ENCODE measurements at regions not wholly inside any gene's neighbourhood (a gene's known extent, or its start where the extent isn't known, plus 50 kb on each side); places are given as distances from the start of the nearest gene placed in this dataset.

DNA sequence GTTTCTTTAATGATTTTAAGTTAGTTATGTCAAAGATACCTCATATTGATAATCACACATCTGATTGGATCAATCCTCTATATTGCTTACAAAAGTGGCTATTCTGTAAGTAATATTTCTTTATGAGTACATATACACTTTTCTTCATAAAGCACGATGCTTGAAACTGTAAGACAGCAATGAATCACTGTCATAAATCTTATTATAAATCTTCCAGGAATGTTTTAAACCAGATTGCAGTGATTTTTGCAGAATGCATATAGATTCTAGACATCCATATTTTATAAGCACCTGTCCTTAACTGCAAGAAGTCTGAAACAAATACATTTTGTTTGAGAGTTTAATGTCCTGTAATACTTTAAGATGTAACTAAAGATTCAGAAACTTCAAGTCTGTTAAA lies 367.0 kb upstream of the FANCL start:
- TF ChIP-seq ZNF274 (IDR thresholded peaks at IDR 0.05; ENCODE audit: low read depth, low read length) (no peak), YY1 (IDR thresholded peaks at IDR 0.05; ENCODE audit: insufficient read depth, insufficient read length) (no peak), SUZ12 (IDR thresholded peaks at IDR 0.05; ENCODE audit: extremely low read depth, insufficient read depth, insufficient read length) (no peak)
- Histone ChIP-seq H3K9ac (ENCODE audit: insufficient read length, low read depth) (no peak overlapping the region), H3K4me3 (ENCODE audit: insufficient read length, low read depth) (no peak overlapping the region), H3K4me1 (ENCODE audit: insufficient read depth, insufficient read length) (no peaks in the 10 kb centered on the region), H3K36me3 (ENCODE audit: insufficient read depth, insufficient read length, low read length) (no peaks in the 10 kb centered on the region), H3K9me3 (ENCODE audit: insufficient read depth, low read length) (no peaks in the 10 kb centered on the region), H3K27me3 (ENCODE audit: insufficient read depth, insufficient read length) (no peaks in the 10 kb centered on the region)
- no peak for DNase-seq (ENCODE audit: low read depth, low spot score)

DNA sequence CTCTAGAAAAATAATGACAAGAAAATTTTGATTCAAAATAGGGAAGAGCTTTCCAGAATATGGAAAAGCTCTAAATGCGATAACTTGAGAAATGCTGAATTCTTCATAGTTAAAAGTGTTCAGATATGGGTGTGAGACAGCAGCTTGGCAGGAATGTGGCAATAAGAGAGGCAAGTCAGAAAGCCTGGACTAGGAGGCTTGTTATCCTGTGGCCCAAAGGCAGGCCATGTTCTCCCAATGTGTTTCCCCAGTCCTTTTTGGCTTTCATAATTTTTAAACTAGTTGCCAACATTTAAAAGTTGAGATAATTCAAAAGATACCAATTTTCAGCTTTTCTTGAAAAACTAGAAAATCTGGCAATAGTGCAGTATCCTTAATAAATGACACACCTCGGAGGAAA lies 366.3 kb upstream of the FANCL start:
- no peaks in the 10 kb centered on the region for H3K4me1 ChIP-seq (ENCODE audit: insufficient read depth, insufficient read length)
- TF ChIP-seq ZNF274 (IDR thresholded peaks at IDR 0.05; ENCODE audit: low read depth, low read length) = no peak
- no peak for TF ChIP-seq YY1 (IDR thresholded peaks at IDR 0.05; ENCODE audit: insufficient read depth, insufficient read length)
- no peak for TF ChIP-seq SUZ12 (IDR thresholded peaks at IDR 0.05; ENCODE audit: extremely low read depth, insufficient read depth, insufficient read length)
- no peak for DNase-seq (ENCODE audit: low read depth, low spot score)

DNA sequence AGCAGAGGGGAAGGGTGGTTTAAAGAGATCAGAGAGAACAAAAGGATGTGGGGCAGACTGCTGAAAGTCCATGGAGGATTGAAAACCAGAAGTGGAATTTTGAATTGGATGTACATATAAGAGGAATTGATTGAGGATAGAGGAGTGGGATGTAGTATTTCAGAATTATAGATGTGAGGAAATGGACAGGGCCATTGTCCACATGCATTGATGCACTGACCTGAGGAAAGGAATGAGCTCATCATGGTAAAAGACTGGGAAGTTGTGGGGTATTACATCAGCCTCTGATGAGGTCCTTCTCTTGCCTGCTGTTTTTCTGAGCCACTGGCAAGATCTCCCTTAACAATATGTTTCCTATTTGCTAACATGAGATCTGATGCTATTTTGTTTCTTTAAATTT lies 365.7 kb upstream of the FANCL start:
- no peaks in the 10 kb centered on the region for H3K36me3 ChIP-seq (ENCODE audit: insufficient read depth, insufficient read length, low read length)
- TF ChIP-seq ZNF274 (IDR thresholded peaks at IDR 0.05; ENCODE audit: low read depth, low read length) (no peak), SUZ12 (IDR thresholded peaks at IDR 0.05; ENCODE audit: extremely low read depth, insufficient read depth, insufficient read length) (no peak), YY1 (IDR thresholded peaks at IDR 0.05; ENCODE audit: insufficient read depth, insufficient read length) (no peak)
- H3K9ac ChIP-seq (ENCODE audit: insufficient read length, low read depth) = no peak overlapping the region
- no peak overlapping the region for H3K4me3 ChIP-seq (ENCODE audit: insufficient read length, low read depth)
- no peaks in the 10 kb centered on the region for H3K9me3 ChIP-seq (ENCODE audit: insufficient read depth, low read length)
- no peaks in the 10 kb centered on the region for H3K4me1 ChIP-seq (ENCODE audit: insufficient read depth, insufficient read length)
- H3K27me3 ChIP-seq (ENCODE audit: insufficient read depth, insufficient read length) = no peaks in the 10 kb centered on the region
- DNase-seq (ENCODE audit: low read depth, low spot score) = no peak

More for the DNA sequence above, 366.3 kb upstream of the FANCL start:
- Histone ChIP-seq H3K9ac (ENCODE audit: insufficient read length, low read depth) (no peak overlapping the region), H3K4me3 (ENCODE audit: insufficient read length, low read depth) (no peak overlapping the region), H3K36me3 (ENCODE audit: insufficient read depth, insufficient read length, low read length) (no peaks in the 10 kb centered on the region), H3K9me3 (ENCODE audit: insufficient read depth, low read length) (no peaks in the 10 kb centered on the region), H3K27me3 (ENCODE audit: insufficient read depth, insufficient read length) (no peaks in the 10 kb centered on the region)

DNA sequence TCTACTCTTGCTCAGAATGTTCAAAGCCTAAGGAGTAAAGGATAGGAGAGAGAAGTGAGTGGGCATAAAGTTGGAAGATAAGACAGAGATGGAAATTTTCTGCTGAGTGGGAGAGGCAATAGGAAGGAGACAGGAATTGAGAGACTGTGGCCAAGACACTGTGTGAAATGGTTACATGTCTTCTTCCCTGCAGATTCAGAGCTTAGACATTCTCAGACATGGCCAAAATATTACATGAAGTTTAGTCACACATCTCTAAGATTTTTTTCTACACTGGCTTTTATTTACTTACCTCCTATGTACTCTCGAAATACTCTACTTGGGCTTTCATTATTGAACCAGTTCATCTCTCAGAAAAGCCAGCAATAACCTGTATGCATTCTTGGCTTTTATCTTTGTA lies 363.0 kb upstream of the FANCL start:
- no peaks in the 10 kb centered on the region for H3K36me3 ChIP-seq (ENCODE audit: insufficient read depth, insufficient read length, low read length)
- DNase-seq (ENCODE audit: low read depth, low spot score) = no peak
- no peaks in the 10 kb centered on the region for H3K4me1 ChIP-seq (ENCODE audit: insufficient read depth, insufficient read length)
- H3K4me3 ChIP-seq (ENCODE audit: insufficient read length, low read depth) = no peak overlapping the region
- no peak overlapping the region for H3K9ac ChIP-seq (ENCODE audit: insufficient read length, low read depth)
- no peaks in the 10 kb centered on the region for H3K9me3 ChIP-seq (ENCODE audit: insufficient read depth, low read length)
- TF ChIP-seq SUZ12 (IDR thresholded peaks at IDR 0.05; ENCODE audit: extremely low read depth, insufficient read depth, insufficient read length) = no peak
- no peak for TF ChIP-seq YY1 (IDR thresholded peaks at IDR 0.05; ENCODE audit: insufficient read depth, insufficient read length)
- no peak for TF ChIP-seq ZNF274 (IDR thresholded peaks at IDR 0.05; ENCODE audit: low read depth, low read length)
- no peaks in the 10 kb centered on the region for H3K27me3 ChIP-seq (ENCODE audit: insufficient read depth, insufficient read length)

DNA sequence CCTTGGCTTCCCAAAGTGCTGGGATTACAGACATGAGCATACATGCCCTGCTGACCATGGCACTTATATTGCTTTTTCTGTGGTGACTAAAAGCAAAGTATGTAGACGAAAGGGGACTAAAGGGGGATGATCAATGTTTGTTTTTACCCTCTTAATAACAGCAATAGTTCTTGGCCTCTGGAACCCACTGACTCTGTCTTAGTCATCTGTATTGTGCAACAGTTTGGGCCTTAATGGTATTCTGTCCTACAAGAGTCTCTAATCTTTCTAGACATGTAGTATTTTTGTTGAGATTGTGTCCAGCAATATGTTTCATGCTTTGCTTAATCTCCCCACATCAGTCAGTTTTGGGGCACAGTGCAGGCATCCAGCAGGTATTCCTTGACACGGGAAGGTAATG lies 359.9 kb upstream of the FANCL start:
- Histone ChIP-seq H3K4me1 (ENCODE audit: insufficient read depth, insufficient read length) (no peaks in the 10 kb centered on the region), H3K27me3 (ENCODE audit: insufficient read depth, insufficient read length) (no peaks in the 10 kb centered on the region), H3K36me3 (ENCODE audit: insufficient read depth, insufficient read length, low read length) (no peaks in the 10 kb centered on the region), H3K9ac (ENCODE audit: insufficient read length, low read depth) (no peak overlapping the region), H3K4me3 (ENCODE audit: insufficient read length, low read depth) (no peak overlapping the region), H3K9me3 (ENCODE audit: insufficient read depth, low read length) (no peaks in the 10 kb centered on the region)
- no peak for DNase-seq (ENCODE audit: low read depth, low spot score)
- no peak for TF ChIP-seq SUZ12 (IDR thresholded peaks at IDR 0.05; ENCODE audit: extremely low read depth, insufficient read depth, insufficient read length)

DNA sequence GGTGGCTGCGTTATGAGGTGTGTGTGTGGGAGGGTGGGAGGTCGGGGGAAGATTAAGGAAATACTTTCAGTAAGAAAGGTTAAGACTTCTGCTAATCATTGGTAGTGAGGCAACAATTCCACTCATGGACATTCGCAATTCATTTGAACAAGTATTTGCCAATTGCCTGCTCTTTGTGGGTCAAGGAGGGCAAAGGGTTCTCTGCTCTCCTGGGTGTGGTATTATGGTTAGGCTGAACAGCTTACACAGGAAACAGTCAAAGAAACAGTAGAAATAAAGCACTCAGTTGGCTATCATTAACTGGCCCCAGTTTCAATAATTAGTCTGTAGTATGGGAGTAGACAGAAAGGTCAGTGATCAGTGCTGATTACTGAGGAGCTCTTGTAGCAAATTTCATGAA lies 357.0 kb upstream of the FANCL start:
- TF ChIP-seq YY1 (IDR thresholded peaks at IDR 0.05; ENCODE audit: insufficient read depth, insufficient read length) (no peak), SUZ12 (IDR thresholded peaks at IDR 0.05; ENCODE audit: extremely low read depth, insufficient read depth, insufficient read length) (no peak), ZNF274 (IDR thresholded peaks at IDR 0.05; ENCODE audit: low read depth, low read length) (no peak)
- Histone ChIP-seq H3K9me3 (ENCODE audit: insufficient read depth, low read length) (no peaks in the 10 kb centered on the region), H3K9ac (ENCODE audit: insufficient read length, low read depth) (no peak overlapping the region), H3K4me1 (ENCODE audit: insufficient read depth, insufficient read length) (no peaks in the 10 kb centered on the region), H3K4me3 (ENCODE audit: insufficient read length, low read depth) (no peak overlapping the region), H3K36me3 (ENCODE audit: insufficient read depth, insufficient read length, low read length) (no peaks in the 10 kb centered on the region), H3K27me3 (ENCODE audit: insufficient read depth, insufficient read length) (no peaks in the 10 kb centered on the region)
- no peak for DNase-seq (ENCODE audit: low read depth, low spot score)

DNA sequence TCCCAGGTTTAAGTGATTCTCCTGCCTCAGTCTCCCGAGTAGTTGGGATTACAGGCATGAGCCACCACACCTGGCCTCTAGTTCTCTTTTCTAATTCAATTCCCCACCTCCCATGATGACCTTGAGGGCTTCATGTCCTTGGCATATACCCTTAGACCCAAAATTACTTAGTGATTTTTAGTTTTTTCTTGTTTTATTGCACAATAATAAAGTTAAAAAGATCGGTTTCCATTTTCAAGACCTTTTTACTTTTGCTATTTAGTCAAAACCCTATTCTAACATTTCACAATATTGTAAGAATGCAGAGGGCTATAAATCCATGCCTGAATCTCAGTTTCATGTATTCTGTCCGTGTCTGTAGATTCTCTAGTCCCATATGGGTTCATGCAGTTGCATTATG lies 354.6 kb upstream of the FANCL start:
- Histone ChIP-seq H3K27me3 (ENCODE audit: insufficient read depth, insufficient read length) (no peaks in the 10 kb centered on the region), H3K4me1 (ENCODE audit: insufficient read depth, insufficient read length) (no peaks in the 10 kb centered on the region), H3K36me3 (ENCODE audit: insufficient read depth, insufficient read length, low read length) (no peaks in the 10 kb centered on the region), H3K9me3 (ENCODE audit: insufficient read depth, low read length) (no peaks in the 10 kb centered on the region), H3K4me3 (ENCODE audit: insufficient read length, low read depth) (no peak overlapping the region), H3K9ac (ENCODE audit: insufficient read length, low read depth) (no peak overlapping the region)
- TF ChIP-seq ZNF274 (IDR thresholded peaks at IDR 0.05; ENCODE audit: low read depth, low read length) = no peak
- TF ChIP-seq SUZ12 (IDR thresholded peaks at IDR 0.05; ENCODE audit: extremely low read depth, insufficient read depth, insufficient read length) = no peak
- TF ChIP-seq YY1 (IDR thresholded peaks at IDR 0.05; ENCODE audit: insufficient read depth, insufficient read length) = no peak
- no peak for DNase-seq (ENCODE audit: low read depth, low spot score)

DNA sequence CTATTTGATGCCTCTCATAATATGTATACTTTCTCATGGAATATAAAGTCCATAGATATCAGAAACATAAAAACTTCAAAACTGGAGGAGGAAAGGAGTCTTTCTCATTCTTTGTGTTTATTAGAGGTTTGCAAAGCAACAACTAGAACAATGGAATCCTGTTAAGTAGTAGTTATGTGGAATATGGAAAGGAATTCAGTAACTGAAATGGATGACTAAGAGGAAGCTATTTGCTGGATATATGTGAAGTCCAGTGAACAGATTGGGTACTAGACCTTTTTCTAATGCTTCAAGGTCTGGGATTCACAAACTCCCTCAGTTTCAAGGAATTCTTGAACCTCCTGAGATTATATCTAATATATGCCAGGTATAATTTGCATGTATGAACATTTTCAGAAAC lies 353.6 kb upstream of the FANCL start:
- Histone ChIP-seq H3K9ac (ENCODE audit: insufficient read length, low read depth) (no peak overlapping the region), H3K27me3 (ENCODE audit: insufficient read depth, insufficient read length) (no peaks in the 10 kb centered on the region), H3K4me1 (ENCODE audit: insufficient read depth, insufficient read length) (no peaks in the 10 kb centered on the region), H3K36me3 (ENCODE audit: insufficient read depth, insufficient read length, low read length) (no peaks in the 10 kb centered on the region), H3K9me3 (ENCODE audit: insufficient read depth, low read length) (no peaks in the 10 kb centered on the region), H3K4me3 (ENCODE audit: insufficient read length, low read depth) (no peak overlapping the region)
- no peak for DNase-seq (ENCODE audit: low read depth, low spot score)
- TF ChIP-seq SUZ12 (IDR thresholded peaks at IDR 0.05; ENCODE audit: extremely low read depth, insufficient read depth, insufficient read length) = no peak
